MCF 10A (cell line): ENCODE measurements at regions not wholly inside any gene's neighbourhood (a gene's known extent, or its start where the extent isn't known, plus 50 kb on each side); places are given as distances from the start of the nearest gene placed in this dataset.

ENCODE experiments used
- BruUV-seq: library from RNA; stranded (reverse); fragments of 400-500 nt; replicated peaks from 2 replicates; lab custom pipeline; 2021; lab: Mats Ljungman, UMichigan
- CTCF ChIA-PET: fragments of 300-600 bp; sonication (Branson Sonifier 250); formaldehyde crosslinking; extraction: SDS; loops from one replicate; lab custom pipeline; 2021; ENCODE audit warnings: antibody characterized with exemption, inconsistent platforms; lab: Yijun Ruan, JAX
- POLR2A ChIA-PET: fragments of 300-600, 350-650 bp; sonication (Branson Sonifier 250); formaldehyde crosslinking; extraction: SDS; loops from one replicate; lab custom pipeline; 2020; ENCODE audit warnings: antibody characterized with exemption, inconsistent platforms; lab: Yijun Ruan, JAX
- DNase-seq: peaks from one replicate; pipeline ENCODE4 v3.0.0-alpha.2; 2018; ENCODE audit not compliant: unreplicated experiment
- H3K27ac Mint-ChIP-seq: one replicate; pipeline ENCODE4 v1.8.0; 2022; ENCODE audit warnings: mild to moderate bottlenecking, low read depth, mixed read lengths; ENCODE audit not compliant: unreplicated experiment
- H3K27me3 Mint-ChIP-seq: one replicate; pipeline ENCODE4 v1.8.0; 2022; ENCODE audit warnings: mixed read lengths; ENCODE audit not compliant: insufficient read depth, unreplicated experiment
- H3K36me3 Mint-ChIP-seq: one replicate; pipeline ENCODE4 v1.8.0; 2022; ENCODE audit warnings: mild to moderate bottlenecking, moderate library complexity, mixed read lengths; ENCODE audit not compliant: insufficient read depth, unreplicated experiment
- H3K4me1 Mint-ChIP-seq: one replicate; pipeline ENCODE4 v1.8.0; 2022; ENCODE audit warnings: mixed read lengths; ENCODE audit not compliant: insufficient read depth, unreplicated experiment
- H3K4me3 Mint-ChIP-seq: one replicate; pipeline ENCODE4 v1.8.0; 2022; ENCODE audit warnings: mild to moderate bottlenecking, moderate library complexity, mixed read lengths; ENCODE audit not compliant: unreplicated experiment
- H3K9me3 Mint-ChIP-seq: one replicate; pipeline ENCODE4 v1.8.0; 2022; ENCODE audit warnings: mixed read lengths; ENCODE audit not compliant: unreplicated experiment
- intact Hi-C: fragments of 100-400 bp; cut with micrococcal nuclease; formaldehyde crosslinking; loops from 2 replicates; pipeline ENCODE4 v1.14.1; 2022
- TF ChIP-seq, protein P1 (sequence below): fragments of 200-600 bp; IDR thresholded peaks from one replicate; pipeline ENCODE4 v1.8.0; 2022; ENCODE audit warnings: antibody characterized with exemption, mild to moderate bottlenecking; ENCODE audit not compliant: unreplicated experiment

DNA sequence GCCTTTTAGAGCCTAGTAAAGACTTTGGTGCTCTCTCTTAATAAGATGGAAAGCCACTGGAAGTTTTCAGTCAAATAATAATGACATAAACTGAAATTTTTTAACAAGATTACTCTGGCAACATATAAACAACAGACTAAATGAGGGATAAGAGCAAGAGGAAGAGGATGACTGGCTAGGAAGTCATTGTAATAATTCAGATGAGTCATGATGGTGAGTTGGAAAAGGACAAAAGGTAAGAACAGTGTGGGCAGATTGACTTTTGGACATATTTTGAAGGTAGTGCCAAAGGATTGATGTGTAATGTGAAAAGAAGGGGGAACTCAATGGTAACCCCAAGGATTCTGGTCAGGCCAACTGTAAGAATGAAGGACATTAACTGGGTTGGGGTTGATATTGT lies 310.3 kb downstream of the NOL4 start:
- no peak overlapping the region for H3K27ac Mint-ChIP-seq
- intact Hi-C loops, result no loop called here
- H3K9me3 Mint-ChIP-seq, result peaks cover 47% of the 10 kb centered on the region
- BruUV-seq, result no TSS peak
- H3K27me3 Mint-ChIP-seq, result no peaks in the 10 kb centered on the region
- H3K4me1 Mint-ChIP-seq, result no peaks in the 10 kb centered on the region
- ChIA-PET POLR2A (no interaction called here), CTCF (no interaction called here)
- H3K36me3 Mint-ChIP-seq, result no peaks in the 10 kb centered on the region
- peak; percentile 4 for DNase-seq
- H3K4me3 Mint-ChIP-seq, result no peak overlapping the region
- TF ChIP-seq, protein P1, sequence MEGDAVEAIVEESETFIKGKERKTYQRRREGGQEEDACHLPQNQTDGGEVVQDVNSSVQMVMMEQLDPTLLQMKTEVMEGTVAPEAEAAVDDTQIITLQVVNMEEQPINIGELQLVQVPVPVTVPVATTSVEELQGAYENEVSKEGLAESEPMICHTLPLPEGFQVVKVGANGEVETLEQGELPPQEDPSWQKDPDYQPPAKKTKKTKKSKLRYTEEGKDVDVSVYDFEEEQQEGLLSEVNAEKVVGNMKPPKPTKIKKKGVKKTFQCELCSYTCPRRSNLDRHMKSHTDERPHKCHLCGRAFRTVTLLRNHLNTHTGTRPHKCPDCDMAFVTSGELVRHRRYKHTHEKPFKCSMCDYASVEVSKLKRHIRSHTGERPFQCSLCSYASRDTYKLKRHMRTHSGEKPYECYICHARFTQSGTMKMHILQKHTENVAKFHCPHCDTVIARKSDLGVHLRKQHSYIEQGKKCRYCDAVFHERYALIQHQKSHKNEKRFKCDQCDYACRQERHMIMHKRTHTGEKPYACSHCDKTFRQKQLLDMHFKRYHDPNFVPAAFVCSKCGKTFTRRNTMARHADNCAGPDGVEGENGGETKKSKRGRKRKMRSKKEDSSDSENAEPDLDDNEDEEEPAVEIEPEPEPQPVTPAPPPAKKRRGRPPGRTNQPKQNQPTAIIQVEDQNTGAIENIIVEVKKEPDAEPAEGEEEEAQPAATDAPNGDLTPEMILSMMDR, result no peak

- CTCF ChIA-PET, result interaction anchor here (0.5 kb wide), 1 partner anchor 566 kb away, joined by 4 read pairs; no protein-coding TSS in a partner anchor
- H3K4me1 Mint-ChIP-seq, result no peaks in the 10 kb centered on the region
Observed at GRCh38 chr18:33906046-33906445, 318.7 kb downstream of the NOL4 start.

DNA sequence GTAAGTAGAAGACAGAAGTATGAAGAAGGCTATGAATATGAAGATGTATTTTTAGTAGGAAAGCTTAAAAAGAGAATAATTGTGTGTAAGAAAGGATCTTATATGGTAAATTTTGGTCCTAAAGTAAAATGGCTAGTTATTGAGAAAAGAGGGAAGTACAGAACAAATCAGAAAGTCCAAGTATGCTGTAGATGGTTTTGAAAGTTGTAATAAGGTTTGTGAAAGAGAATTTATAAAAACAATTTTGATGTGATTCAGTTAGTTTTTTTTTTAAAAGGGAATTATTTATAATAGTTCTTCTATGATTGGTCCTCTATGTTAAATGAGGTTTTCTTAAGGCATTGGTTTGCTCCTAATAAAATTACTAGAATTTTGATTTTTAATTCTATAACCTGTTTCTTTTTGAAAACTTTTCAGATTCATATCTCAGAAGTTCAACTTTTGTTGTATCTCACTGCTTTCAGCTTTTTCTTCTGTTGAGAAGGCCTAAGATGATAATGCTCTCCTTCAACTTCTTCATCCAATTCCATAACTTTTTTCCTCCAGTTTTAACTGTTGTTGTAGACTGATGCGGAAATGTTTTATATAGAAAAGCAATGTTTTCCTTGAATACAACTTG lies 322.7 kb downstream of the NOL4 start:
- Mint-ChIP-seq H3K27ac (no peak overlapping the region), H3K9me3 (peaks cover 43% of the 10 kb centered on the region), H3K27me3 (no peaks in the 10 kb centered on the region), H3K36me3 (no peaks in the 10 kb centered on the region), H3K4me3 (no peak overlapping the region), H3K4me1 (no peaks in the 10 kb centered on the region)
- no TSS peak for BruUV-seq
- TF ChIP-seq, protein P1, result no peak
- no peak for DNase-seq
- ChIA-PET CTCF (no interaction called here), POLR2A (no interaction called here)
- intact Hi-C loops, result no loop called here

More at GRCh38 chr18:33906046-33906445, 318.7 kb downstream of the NOL4 start:
- Mint-ChIP-seq H3K4me3 (no peak overlapping the region), H3K36me3 (no peaks in the 10 kb centered on the region), H3K27me3 (no peaks in the 10 kb centered on the region), H3K9me3 (peaks cover 31% of the 10 kb centered on the region), H3K27ac (no peak overlapping the region)
- TF ChIP-seq, protein P1, result no peak
- no TSS peak for BruUV-seq
- intact Hi-C loops, result no loop called here
- no peak for DNase-seq
- POLR2A ChIA-PET, result no interaction called here

DNA sequence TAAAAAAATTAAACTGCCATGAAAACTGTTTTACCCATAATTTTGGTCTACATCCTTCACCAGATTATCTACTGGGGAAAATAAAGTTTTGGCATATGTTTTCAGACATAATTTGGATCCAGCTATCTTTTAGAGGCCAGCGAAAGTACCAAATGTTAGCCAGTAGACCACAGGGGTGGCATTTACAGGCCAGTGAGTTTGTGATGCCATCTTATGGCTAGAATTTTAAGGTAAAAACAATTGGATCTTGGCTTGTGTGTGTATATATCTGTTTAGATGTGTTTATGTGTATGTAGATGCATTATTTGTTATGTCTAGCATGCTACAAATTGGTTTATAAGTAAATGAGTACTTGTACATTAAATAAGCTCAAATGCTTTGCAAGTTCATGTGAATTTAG lies 322.6 kb downstream of the ASXL3 start:
- Mint-ChIP-seq H3K27ac (no peak overlapping the region), H3K27me3 (no peaks in the 10 kb centered on the region), H3K4me1 (no peaks in the 10 kb centered on the region), H3K4me3 (no peak overlapping the region), H3K36me3 (no peaks in the 10 kb centered on the region), H3K9me3 (peaks cover 37% of the 10 kb centered on the region)
- DNase-seq, result no peak
- ChIA-PET CTCF (no interaction called here), POLR2A (no interaction called here)
- no TSS peak for BruUV-seq
- intact Hi-C loops, result no loop called here
- TF ChIP-seq, protein P1, result no peak
